ENCODE measurements at regions not wholly inside any gene's neighbourhood (a gene's known extent, or its start where the extent isn't known, plus 50 kb on each side); places are given as distances from the start of the nearest gene placed in this dataset.
"Not testable (repeated sequence)": the region's sequence is repeated elsewhere in the genome, so short reads cannot be mapped to it uniquely, and the experiment has no call there.

- DNase-seq (ENCODE audit: low spot score), result no peak
Observed at GRCh38 chr10:36448760-36449691, 676.4 kb upstream of the ANKRD30A start.

- DNase-seq (ENCODE audit: low spot score), result no peak
Observed at GRCh38 chr10:36446881-36447280, 678.5 kb upstream of the ANKRD30A start.

- DNase-seq (ENCODE audit: low spot score), result no peak
Observed at GRCh38 chr10:36443233-36443632, 682.2 kb upstream of the ANKRD30A start.

- DNase-seq (ENCODE audit: low spot score), result no peak
Observed at GRCh38 chr10:36441557-36441956, 683.8 kb upstream of the ANKRD30A start.

- DNase-seq (ENCODE audit: low spot score), result no peak
Observed at GRCh38 chr10:36440539-36440938, 684.9 kb upstream of the ANKRD30A start.

- no peak for DNase-seq (ENCODE audit: low spot score)
Observed at GRCh38 chr10:36437367-36437766, 688.0 kb upstream of the ANKRD30A start.

- no peak for DNase-seq (ENCODE audit: low spot score)
Observed at GRCh38 chr10:36428507-36428906, 696.9 kb upstream of the ANKRD30A start.

GRCh38 chr10:36425131-36425797 lies 700.1 kb upstream of the ANKRD30A start:
- DNase-seq (ENCODE audit: low spot score), result no peak

- DNase-seq (ENCODE audit: low spot score), result no peak
Observed at GRCh38 chr10:36424502-36424901, 700.9 kb upstream of the ANKRD30A start.

GRCh38 chr10:36423821-36424248 lies 701.6 kb upstream of the ANKRD30A start:
- no peak for DNase-seq (ENCODE audit: low spot score)

- DNase-seq (ENCODE audit: low spot score), result no peak
Observed at GRCh38 chr10:36421992-36422391, 703.4 kb upstream of the ANKRD30A start.

GRCh38 chr10:36416513-36416912 lies 708.9 kb upstream of the ANKRD30A start:
- no peak for DNase-seq (ENCODE audit: low spot score)

- no peak for DNase-seq (ENCODE audit: low spot score)
Observed at GRCh38 chr10:36412942-36413341, 712.5 kb upstream of the ANKRD30A start.

GRCh38 chr10:36400238-36400637 lies 725.2 kb upstream of the ANKRD30A start:
- not testable (repeated sequence) for DNase-seq (ENCODE audit: low spot score)

GRCh38 chr10:36393801-36394200 lies 731.6 kb upstream of the ANKRD30A start:
- no peak for DNase-seq (ENCODE audit: low spot score)

GRCh38 chr10:36391405-36391804 lies 734.0 kb upstream of the ANKRD30A start:
- no peak for DNase-seq (ENCODE audit: low spot score)

GRCh38 chr10:36390221-36390620 lies 735.2 kb upstream of the ANKRD30A start:
- no peak for DNase-seq (ENCODE audit: low spot score)

GRCh38 chr10:36388166-36388565 lies 737.2 kb upstream of the ANKRD30A start:
- DNase-seq (ENCODE audit: low spot score), result no peak

GRCh38 chr10:36385693-36386092 lies 739.7 kb upstream of the ANKRD30A start:
- no peak for DNase-seq (ENCODE audit: low spot score)

GRCh38 chr10:36383349-36383748 lies 741.3 kb upstream of the FZD8 start:
- no peak for DNase-seq (ENCODE audit: low spot score)

- DNase-seq (ENCODE audit: low spot score), result no peak
Observed at GRCh38 chr10:36381748-36382147, 739.7 kb upstream of the FZD8 start.

- no peak for DNase-seq (ENCODE audit: low spot score)
Observed at GRCh38 chr10:36380538-36380937, 738.4 kb upstream of the FZD8 start.

- DNase-seq (ENCODE audit: low spot score), result no peak
Observed at GRCh38 chr10:36375107-36375506, 733.0 kb upstream of the FZD8 start.

All from cerebellar cortex (tissue), 1 donor.